ENCODE measurements at regions not wholly inside any gene's neighbourhood (a gene's known extent, or its start where the extent isn't known, plus 50 kb on each side); places are given as distances from the start of the nearest gene placed in this dataset.

DNA sequence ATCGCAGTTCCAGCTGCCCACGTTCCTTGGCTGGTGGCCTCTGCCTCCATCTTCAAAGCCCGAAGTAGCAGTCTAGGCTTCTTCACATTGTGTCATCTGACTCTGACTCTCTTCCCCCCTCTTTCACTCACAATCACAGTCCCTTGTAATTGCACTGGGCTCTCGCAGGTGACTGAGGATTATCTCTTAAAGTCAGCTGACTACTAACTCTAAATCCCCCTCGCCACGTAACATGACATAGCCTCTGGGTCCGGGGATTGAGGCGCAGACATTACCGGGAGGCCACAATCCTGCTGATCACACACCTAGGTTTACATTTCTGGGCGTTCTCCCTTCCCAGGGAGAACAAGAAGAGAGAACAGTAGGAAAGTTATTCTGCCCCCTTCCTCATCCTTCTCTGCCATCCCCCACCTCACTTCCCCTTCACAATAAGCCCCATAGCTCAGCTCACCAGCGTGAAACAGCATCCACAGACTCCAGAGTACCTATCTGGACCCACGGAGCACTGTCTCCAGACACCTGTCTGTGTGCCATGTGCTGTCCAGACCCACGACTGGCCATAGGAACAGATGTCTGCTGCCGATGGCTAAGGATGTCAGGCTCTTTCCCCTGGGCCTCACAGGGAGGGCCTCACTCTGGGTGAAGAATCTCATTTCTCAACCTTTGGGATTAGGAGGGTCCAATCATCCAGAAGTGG lies 64.3 kb upstream of the FZD7 start:
- DNase-seq: no peak

DNA sequence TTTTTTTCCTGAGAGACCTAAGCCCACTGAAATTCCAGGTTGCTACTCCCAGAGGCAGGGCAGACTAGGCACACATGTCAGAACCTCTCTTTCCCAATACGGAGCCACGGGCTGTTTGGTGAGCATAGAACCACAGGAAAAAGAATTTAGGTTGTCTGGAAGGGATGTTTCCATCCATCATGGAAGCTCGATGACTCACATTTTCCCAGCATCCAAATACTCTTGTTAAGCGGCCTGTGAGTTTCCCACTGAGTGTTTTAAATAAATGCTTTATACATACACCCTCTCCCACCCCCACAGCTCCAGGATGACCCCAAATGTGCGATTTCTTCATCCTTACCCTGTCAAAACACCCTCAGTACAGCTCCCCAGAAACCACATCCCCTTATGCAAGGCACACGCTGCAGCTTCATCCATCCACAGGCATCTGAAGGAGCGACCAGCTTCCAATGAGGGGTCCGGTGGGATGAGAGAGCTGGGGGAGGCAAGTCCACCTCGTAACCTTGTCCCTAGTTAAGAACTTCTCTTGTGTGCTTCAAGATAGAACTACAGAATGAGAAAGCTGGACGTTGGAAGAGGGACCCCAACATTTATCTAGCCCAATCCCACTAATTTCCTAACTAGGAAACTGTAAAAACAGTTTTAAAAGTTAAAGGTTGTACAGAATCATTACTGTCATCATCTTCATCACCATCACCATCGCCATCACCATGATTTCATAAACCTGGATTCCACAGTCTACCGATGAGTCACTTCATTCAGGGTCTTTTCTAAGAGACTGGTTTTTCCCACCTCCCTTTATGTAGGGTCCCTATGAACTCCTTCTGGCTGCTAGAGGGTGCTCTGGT lies 63.5 kb upstream of the FZD7 start:
- no peak for DNase-seq

DNA sequence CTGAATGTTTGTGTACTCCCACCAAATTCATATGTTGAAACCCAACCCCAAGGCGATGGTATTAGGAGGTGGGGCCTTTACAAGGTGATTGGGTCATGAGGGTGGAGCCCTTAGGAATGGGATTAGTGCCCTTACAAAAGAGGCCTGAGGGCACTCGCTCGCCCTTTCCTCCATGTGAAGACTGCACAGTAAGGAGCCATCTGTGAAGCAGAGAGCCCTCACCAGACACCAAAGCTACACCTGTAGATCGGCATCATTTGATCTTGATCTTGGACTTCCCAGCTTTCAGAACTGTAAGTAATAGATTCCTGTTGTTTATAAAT lies 62.9 kb upstream of the FZD7 start:
- DNase-seq: no peak

DNA sequence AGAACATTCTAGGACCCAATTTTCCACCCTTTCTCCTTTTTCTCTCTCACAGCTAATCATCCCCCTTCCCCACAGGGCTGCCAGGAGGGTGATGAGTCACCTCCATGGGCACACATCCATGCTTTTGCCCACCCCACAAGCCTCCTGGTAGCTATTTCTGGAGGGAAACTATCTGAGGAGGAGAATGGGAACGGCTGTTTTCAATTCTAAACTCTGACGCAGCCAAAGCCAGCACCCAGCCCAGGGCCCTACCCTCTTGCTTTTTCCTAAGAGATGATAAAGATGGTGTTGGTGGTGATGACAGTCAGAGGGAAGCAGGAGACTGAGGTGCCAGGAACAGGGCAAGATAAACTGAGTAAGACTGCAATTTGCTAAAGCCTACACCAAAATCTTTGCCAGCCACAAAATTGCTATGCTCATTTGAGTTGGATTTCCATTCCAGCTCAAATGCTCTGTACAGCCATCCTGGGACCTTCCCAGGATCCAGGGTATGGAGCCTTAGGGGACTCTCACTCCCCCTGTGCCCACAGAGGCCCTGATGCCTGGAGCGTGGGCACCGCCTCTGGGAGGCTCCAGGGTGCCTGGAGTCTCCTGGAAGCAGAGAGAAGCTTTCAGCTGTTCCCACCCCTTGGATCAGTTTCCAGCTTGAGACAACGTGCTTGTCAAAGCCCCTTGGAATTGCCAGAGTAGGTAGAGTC lies 62.0 kb upstream of the FZD7 start:
- DNase-seq: no peak

DNA sequence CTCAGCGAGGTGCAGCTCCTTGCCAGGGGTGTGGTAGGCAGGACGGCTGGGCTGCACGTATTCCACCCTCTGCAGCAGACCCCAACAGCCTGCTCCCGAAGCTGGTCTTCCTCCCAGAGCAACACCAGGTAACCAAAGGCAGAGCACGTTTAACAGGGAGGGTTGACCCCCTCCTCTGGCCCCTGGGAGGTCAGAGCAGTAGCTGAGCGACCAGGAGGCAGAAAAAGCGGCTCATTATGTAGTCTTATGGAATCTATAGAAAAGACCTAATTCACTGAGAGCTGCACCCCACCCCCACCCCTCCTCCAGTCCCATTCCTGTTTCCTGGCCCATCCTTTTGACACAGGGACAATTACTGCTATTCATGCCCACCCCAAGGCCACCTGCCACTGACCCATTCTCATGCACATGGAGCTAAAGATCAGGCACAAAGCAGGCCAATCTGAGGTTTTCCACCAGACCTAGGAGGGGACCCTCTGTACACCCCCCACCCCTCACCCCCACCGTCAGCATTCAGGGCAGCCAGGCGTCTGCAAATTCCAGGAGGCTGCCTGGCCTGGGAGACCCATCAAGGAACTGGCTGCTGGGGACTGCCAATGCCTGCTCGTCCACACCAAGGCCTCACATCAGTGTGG lies 60.9 kb upstream of the FZD7 start:
- DNase-seq: no peak

DNA sequence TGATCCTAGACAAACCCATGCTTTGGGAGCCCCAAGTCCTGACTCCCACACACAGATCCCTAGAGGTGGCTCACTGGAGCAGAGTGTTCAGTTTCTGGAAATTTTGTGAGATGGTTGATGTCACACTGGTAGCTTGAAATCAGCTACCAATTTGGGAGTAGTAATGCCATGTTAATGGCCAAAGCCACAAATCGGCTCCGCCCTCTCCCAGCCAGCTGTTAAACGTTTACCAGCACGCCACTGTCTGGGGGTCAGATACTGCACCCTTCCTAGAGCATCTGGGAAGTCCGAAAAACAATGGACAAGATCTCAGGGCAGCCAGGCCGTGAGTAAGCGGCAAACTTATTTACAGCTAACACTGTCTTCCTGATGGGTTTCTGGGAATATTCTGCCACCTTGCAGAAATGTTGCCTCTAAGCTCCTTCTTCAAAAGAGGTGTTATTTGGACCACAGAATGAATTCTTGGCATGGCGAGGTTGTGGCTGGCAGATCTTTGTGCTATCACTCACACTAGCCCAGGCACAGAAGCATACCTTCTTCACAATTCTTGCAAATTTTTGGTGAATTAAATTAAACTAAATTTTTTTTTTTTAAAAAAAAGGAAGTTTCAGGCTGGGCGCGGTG lies 60.2 kb upstream of the FZD7 start:
- no peak for DNase-seq

DNA sequence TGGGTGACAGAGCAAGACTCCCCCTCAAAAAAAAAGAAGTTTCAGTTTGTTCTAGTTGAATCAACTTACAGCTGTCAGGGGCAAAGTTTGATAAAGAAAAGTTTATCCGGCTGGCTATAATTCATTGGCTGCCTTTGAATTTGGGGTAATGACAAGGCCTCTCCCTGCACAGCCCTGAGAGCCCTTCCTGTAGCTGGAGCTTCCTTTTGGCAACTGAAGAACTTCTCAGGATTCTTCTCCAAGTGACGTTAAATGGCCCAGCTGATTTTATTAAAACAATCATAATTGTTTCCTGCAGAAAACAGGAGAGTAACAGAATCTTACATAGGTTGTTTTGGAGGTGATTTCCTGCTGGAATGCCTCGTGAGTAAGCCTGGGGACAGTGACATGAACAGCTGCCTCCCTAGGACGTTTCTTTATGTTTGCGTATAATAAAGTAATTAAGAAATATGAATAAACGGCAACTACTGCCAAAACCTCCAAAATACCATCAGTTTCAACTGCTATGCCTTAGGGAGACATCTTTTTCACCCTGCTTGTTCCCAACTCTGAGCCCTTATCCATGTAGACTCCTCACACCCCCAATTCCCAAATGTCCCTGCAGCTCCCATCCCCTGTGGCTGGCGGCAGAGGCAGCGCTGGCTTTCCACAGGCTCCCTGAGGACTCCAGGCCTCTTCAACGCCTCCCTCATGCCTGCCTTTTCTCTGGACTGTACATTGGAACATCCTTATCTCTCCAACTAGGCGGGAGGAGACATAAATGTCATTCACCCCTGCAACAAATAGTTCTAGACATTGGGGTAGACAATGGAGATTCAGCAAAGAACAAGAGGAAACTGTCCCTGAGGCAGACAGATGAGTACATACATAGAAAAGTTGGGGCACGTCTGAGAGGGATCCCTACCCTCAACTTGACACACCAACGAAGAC lies 59.2 kb upstream of the FZD7 start:
- no peak for DNase-seq

DNA sequence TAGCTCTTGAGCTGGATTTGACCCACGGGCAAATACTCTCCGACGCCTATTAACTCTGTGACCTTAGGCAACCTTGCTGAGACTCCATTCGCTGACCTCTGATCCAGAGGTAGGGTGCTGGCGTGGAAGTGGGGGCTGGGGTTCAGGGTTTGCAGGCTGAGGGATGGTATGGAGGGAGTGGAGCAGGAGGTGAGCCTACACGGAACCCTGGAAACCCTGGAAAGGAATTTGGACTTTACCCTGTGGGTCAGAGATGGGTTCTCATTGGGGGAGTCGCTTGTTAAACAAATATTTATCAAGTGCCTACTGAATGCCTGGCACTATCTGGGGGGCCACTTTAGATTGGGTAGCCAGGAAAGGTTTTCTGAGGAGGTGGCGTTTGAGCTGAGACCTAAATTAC lies 58.2 kb upstream of the FZD7 start:
- no peak for DNase-seq

DNA sequence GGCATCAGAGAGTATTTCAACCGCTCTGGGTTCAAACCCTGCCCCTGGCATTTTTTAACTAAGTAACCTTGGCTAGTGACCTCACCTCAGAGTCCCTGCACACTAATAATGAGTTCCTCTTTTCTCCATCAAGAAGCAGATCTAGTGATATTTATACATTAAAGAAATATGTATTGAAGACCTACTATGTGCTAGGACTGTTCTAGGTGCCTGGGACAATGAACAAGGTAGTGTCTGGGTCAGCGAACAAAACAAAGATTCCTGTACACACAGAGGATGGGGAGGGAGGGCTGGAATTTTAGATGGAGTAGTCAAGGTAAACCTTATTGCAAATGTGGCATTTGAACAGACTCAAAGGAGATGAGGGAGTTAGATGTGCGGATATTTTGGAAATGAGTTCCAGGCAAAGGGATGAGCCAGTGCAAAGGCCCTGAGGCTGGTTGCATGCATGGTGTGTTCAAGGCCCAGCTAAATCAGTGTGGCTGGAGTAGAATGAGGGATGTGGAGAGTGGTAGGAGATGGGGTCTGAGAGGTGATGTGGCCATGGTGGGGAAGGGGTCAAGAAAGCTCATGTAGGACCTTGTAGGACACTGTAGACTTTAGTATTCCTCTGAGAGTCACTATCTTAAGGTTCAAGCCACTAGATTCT lies 57.6 kb upstream of the FZD7 start:
- DNase-seq: no peak

DNA sequence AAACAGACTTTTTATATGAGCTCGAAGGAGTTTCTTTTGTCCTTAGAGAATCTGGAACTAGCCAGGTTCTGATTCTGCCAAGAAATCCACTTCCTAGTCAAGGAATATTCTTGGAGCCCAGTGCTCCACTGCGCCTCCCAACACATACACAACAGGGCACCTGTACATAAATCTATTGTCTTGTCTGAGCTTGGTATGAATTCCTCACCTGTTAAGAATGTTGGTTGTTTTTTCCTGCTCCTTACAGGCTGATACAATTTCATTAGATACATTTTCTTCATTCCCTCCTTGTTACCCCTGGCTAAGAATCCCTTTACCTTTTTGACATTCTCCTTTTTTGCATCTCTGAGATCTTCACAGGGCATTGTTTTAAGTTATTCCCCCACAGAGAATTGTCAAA lies 56.0 kb upstream of the FZD7 start:
- DNase-seq: no peak

DNA sequence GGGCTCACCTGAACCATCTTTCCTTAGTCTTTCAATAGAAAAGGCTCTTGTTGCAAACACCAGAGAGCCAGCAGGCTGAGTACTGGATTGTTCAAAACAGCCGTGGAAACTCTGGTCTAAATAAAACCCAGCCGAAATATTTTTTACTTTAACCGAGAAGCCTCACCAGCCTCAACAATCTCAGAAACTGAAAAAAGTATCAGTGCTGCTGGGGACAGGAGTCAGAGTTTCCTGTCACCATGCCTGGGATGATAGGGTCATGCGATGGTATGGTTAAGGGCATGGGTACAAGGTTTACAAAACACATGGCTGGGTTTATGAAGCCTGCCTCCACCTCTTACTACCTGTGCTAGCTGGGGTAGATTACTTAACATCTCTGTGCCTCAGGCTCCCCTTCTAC lies 55.3 kb upstream of the FZD7 start:
- DNase-seq: no peak

DNA sequence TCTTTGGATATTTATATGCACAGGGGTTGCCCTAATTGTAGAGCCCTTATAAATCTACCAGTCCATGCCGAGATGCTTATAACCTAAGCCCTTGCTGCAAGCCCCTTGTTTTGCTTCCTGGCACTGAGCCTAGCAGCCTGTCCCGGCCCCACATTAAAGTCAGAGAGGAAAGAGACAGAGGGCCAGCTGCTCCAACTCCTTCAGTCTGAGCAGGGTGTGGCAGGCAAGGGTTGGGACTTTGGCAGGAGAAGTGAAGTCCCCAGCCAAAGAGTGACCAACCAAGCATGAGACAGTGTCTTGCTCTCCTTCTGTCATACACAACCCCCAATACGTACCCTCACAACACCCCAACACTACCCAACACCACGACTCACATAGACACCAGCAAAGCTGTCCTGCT lies 54.7 kb upstream of the FZD7 start:
- DNase-seq: no peak

DNA sequence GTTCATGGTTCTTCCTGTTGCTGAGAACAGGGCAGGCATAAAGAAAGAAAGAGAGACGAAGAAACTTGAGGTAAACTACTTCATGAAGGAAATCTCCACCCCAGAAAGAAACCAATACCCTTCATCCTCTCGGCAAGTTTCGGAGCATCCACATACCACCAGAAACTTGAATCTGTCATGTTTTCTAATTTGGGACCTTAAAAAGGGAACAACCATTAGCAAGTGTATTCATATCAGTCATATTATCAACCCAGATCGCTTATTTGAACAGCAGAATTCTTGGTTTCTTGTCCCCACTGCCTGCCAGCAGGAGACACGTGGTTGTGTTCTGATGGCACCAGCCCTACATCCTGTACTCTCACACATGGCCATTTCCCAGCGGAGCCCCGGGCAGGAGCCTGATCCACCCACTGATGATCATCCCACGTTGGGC lies 53.2 kb upstream of the FZD7 start:
- no peak for DNase-seq

DNA sequence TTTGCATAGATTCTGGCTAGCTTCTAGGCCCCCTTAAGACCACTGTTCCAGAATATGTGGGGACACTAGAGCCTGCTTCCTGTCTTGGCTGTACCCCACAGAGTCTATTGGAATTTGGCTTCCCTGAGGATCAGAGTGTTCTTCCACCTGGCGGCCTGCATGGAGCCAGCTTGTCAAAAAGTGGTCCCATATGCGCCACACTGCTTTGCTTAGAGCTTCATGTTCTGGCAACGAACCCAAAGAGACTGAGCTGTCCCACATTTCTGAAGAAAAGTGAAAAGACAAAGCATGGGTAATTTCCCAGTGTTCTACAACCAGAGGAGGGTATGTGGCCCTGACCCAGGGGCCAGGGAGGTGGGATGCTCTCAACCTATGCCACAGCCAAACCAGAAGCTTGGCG lies 52.7 kb upstream of the FZD7 start:
- DNase-seq: no peak

DNA sequence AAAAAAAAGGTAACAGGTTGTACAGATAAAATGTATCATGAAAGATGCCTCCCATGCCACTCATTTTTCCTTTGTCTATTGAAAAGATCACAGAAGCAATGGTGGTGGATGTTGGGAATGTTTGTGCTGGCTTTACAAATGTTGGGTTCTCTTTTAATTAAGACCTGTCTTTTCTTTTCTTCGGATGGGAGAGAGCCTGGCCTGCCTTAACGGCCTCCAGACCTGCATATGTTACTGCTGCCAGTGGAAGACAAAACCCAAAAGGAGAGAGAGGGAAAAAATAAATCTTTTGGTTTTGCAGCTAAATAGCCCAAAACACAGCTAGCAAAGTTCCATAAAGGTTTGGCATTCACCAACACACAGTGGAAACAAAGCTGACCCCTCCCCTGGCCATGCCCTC lies 50.5 kb upstream of the FZD7 start:
- DNase-seq: no peak

DNA sequence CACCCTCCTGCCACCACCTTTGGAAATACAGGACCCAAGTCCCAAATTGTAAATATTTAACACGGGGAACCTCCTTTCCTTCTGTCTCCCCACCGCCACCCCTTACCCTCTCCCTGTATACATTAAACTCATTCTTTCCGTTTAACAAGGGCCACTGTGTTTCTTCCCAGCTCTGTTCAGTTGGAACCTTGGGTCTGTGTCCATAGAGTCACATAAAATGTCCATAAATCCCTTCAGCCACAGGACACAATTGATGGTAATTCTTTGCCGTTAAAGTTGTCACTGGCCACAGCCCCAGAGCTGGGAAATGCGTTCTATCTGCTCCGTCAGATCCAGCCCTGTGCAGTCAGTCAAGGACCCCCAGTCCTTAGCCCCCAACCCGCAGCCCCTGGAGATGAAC lies 49.9 kb upstream of the FZD7 start:
- DNase-seq: no peak
